ENCODE measurements at regions not wholly inside any gene's neighbourhood (a gene's known extent, or its start where the extent isn't known, plus 50 kb on each side); places are given as distances from the start of the nearest gene placed in this dataset.

DNA sequence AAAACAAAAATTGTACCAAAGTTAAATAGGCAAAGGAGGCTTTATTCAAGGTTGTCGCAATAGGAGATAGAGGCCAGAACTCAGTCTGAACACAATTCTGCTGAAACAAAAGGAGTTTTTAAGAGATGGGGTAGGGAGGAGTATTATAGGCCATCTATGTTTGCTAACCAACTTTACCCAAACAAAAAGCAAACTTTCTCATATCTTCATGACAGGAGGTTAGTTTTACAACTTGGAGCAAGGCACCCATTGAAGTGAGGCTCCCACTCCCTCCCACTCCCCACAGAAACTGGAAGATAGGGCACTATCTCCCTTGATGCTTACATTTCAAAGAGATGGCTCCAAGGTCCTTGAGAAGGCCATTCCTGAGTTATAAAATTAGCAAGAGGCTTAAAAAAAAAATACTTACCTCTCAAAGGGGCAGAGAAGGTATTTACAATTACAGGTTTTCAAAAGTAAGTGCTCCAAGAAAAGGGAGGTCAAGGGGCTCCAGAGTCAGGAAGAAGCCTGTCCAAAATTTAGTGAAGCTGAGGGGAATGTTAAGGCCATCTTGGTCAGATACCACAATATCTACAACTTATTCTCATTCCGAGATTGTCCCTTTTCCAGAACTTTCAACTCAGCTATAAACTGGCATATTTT, 84.4 kb upstream of the DHRS4 start:
- in situ Hi-C loops (cut with HindIII; ENCODE audit: low sequenced_read_pairs), result no loop called here
- DNase-seq (ENCODE audit: low read depth, low spot score), result no peak
- TF ChIP-seq, protein P1, sequence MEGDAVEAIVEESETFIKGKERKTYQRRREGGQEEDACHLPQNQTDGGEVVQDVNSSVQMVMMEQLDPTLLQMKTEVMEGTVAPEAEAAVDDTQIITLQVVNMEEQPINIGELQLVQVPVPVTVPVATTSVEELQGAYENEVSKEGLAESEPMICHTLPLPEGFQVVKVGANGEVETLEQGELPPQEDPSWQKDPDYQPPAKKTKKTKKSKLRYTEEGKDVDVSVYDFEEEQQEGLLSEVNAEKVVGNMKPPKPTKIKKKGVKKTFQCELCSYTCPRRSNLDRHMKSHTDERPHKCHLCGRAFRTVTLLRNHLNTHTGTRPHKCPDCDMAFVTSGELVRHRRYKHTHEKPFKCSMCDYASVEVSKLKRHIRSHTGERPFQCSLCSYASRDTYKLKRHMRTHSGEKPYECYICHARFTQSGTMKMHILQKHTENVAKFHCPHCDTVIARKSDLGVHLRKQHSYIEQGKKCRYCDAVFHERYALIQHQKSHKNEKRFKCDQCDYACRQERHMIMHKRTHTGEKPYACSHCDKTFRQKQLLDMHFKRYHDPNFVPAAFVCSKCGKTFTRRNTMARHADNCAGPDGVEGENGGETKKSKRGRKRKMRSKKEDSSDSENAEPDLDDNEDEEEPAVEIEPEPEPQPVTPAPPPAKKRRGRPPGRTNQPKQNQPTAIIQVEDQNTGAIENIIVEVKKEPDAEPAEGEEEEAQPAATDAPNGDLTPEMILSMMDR (IDR thresholded peaks at IDR 0.05; ENCODE audit: low read depth, low read length), result no peak
- H3K4me3 ChIP-seq (ENCODE audit: low read depth, low read length), result no peak overlapping the region

DNA sequence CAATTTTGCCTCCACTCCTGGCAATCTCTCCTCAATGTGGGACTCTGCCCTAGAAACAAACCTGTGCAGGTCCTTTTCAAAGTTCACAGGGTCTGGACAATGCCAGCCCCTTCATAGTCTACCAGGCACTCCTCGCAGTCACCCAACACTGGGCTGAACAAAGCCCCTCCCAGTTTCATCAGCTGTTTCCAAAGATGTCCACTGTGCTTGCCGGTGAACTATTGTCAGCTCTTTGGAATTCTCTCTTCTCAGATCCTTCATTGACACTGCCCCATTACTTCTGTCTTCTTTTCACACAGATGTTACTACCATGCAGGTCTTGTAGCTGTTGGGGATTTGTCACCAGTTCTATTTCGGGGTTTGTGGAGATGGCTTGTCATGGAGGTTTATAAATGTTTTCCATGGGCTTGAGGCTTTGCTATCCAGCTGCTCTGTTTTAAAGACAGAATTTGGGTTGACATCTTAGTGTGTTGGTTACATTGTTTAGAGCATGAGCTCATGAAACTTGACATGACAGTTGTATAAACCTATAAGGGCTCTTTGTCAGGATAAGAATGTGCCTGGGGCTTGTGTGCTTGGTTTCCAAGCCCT, 77.3 kb upstream of the DHRS4 start:
- TF ChIP-seq, protein P1 (IDR thresholded peaks at IDR 0.05; ENCODE audit: low read depth, low read length), result no peak
- H3K4me3 ChIP-seq (ENCODE audit: low read depth, low read length), result no peak overlapping the region
- in situ Hi-C loops (cut with HindIII; ENCODE audit: low sequenced_read_pairs), result no loop called here
- DNase-seq (ENCODE audit: low read depth, low spot score), result no peak

DNA sequence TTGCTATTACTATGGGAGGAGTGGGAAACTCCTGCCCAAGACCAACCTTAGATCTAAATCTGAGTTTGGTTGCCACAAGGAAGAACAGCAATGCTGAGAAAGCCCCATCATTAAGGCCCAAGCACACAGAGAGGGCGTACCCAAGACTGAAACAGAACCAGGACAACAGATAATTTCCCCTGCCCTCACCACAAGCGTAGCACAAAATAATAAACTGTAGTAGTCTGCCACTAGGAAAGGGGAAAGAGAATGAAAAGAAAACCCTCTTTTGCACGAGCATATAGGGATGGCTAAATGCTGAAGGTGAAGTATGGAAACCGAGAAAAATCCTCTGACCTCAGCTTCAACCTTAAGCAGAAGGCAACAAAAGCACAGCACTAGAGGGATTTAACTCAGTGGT, 76.5 kb upstream of the DHRS4 start:
- TF ChIP-seq, protein P1 (IDR thresholded peaks at IDR 0.05; ENCODE audit: low read depth, low read length), result no peak
- in situ Hi-C loops (cut with HindIII; ENCODE audit: low sequenced_read_pairs), result no loop called here
- no peak overlapping the region for H3K4me3 ChIP-seq (ENCODE audit: low read depth, low read length)
- no peak for DNase-seq (ENCODE audit: low read depth, low spot score)

DNA sequence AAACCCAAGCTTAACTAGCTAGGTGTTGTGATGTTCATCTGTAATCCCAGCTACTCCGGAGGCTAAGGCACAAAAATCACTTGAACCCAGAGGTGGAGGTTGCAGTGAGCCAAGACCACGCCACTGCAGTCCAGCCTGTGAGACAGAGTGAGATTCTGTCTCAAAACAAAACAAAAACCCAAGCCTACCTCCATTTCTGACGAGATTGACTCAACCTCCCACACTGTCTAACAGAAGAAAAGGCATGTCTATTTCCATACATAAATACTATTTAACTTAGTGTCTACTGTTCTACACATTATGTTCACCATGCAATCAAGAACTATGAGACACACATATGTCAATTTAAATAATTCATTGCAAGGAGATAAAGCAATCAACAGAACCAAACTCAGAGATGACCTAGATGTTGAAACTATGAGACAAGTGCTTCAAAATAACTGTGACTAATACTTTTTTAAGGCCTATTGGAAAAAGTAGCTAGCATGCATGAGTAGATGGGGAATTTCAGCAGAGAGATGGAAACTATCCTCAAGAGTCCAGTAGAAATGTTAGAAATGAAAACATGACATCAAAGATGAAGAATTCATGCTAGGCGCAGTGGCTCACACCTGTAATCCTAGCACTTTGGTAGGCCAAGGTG, 75.9 kb upstream of the DHRS4 start:
- H3K4me3 ChIP-seq (ENCODE audit: low read depth, low read length), result no peak overlapping the region
- DNase-seq (ENCODE audit: low read depth, low spot score), result no peak
- in situ Hi-C loops (cut with HindIII; ENCODE audit: low sequenced_read_pairs), result no loop called here
- TF ChIP-seq, protein P1 (IDR thresholded peaks at IDR 0.05; ENCODE audit: low read depth, low read length), result no peak

DNA sequence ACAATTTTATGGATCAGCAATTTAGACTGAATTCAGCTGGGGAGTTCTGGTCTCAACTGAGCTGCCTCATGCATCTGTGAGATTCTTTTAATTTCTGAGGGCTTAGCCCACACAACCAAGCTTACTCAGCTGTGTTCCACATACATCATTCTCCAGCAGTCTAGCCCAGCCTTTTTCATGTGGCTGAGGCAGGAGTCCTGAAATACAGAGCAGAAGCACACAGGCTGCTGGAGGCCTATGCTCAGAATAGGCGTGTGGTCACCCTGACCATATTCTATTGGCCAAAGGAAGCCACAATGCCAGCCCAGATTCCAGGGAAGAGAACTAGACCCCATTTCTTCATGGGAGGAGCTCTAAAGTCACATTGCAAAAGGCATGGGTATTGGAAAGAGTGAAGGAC, 72.3 kb upstream of the DHRS4 start:
- TF ChIP-seq, protein P1 (IDR thresholded peaks at IDR 0.05; ENCODE audit: low read depth, low read length), result no peak
- peak; percentile 20 for DNase-seq (ENCODE audit: low read depth, low spot score)
- in situ Hi-C loops (cut with HindIII; ENCODE audit: low sequenced_read_pairs), result no loop called here
- no peak overlapping the region for H3K4me3 ChIP-seq (ENCODE audit: low read depth, low read length)

DNA sequence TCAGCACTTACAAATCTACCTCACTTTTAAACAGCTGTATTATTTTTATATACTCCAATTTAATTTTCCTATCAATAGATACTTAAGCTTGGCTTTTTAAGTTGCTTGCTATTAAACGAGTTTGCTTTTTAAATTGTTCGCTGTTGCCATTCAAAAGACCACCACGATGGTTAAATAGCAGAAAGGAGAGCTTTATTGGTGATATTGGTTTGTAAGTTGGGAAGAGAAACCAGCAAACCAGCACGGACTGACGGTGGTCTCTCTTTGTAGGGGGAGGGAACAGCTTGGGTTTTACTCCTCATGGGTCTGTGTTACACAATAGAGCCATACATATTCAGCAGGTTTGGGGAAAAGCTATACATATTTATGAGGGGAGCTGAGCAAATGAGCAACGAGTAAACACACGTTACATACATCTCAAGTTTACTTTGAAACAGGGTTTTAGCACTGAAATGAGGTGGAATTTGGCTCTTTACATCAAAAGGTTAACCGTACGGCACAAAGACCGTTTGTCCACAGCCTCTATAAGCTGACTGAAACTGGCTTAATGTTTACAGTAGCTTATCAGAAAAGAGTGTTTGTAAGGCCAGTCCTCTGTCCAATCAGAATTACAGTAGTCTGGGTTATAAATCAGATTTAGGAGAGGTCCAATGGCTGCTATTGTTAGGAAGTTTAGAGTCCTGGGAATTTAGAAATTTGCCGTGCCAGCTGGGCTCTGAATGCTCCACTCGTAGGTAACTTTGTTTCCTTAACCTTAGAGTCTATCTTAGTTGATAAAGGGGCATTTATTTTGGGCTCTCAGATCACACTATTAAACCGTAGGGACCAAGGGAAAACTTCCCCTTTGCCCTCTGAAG, 69.7 kb upstream of the DHRS4 start:
- TF ChIP-seq, protein P1 (IDR thresholded peaks at IDR 0.05; ENCODE audit: low read depth, low read length), result no peak
- H3K4me3 ChIP-seq (ENCODE audit: low read depth, low read length), result no peak overlapping the region
- in situ Hi-C loops (cut with HindIII; ENCODE audit: low sequenced_read_pairs), result no loop called here
- DNase-seq (ENCODE audit: low read depth, low spot score), result no peak

Measured in astrocyte of the spinal cord (primary cell).